Sigmoid colon (tissue), 4 donors: ENCODE measurements at regions not wholly inside any gene's neighbourhood (a gene's known extent, or its start where the extent isn't known, plus 50 kb on each side); places are given as distances from the start of the nearest gene placed in this dataset.

Source experiments
- POLR2A ChIP-seq, 2 donors: fragments of 450-650 bp; IDR thresholded peaks; one replicate each; pipeline ENCODE4 v1.6.1; 2016; ENCODE audit warnings: antibody characterized with exemption in 2 of 2, mild to moderate bottlenecking in 2 of 2, moderate library complexity in 2 of 2
- POLR2AphosphoS5 ChIP-seq, 4 donors: sonication (generic); formaldehyde crosslinking; IDR thresholded peaks; one replicate each; pipeline ENCODE4 v1.6.1; 2017; ENCODE audit warnings: antibody characterized with exemption in 4 of 4
- TF ChIP-seq, protein P1 (sequence below), 4 experiments: fragments of 450-650 bp in 3 of 4; fragments of 200-600 bp in 1 of 4; IDR thresholded peaks; one replicate each; pipeline ENCODE4 v1.5.1; 2016 to 2019; ENCODE audit warnings: antibody characterized with exemption in 4 of 4, mild to moderate bottlenecking in 3 of 4, moderate library complexity in 2 of 4

DNA sequence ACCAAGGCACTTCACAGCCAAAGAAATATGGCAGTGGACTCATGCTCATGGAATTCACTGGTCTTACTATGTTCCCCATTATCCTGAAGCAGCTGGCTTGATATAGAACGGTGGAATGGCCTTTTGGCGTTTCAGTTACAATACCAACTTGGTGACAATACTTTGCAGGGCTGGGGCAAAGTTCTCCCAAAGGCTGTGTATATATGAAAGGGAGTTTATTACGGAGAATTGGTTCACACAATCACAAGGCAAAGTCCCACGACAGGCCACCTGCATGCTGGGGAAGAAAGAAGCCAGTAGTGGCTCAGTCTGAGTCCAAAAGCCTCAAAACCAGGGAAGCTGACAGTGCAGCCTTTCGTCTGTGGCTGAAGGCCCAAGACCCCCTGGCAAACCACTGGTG is 50.8 kb upstream of the SMARCAD1 start:
- TF ChIP-seq, protein P1, sequence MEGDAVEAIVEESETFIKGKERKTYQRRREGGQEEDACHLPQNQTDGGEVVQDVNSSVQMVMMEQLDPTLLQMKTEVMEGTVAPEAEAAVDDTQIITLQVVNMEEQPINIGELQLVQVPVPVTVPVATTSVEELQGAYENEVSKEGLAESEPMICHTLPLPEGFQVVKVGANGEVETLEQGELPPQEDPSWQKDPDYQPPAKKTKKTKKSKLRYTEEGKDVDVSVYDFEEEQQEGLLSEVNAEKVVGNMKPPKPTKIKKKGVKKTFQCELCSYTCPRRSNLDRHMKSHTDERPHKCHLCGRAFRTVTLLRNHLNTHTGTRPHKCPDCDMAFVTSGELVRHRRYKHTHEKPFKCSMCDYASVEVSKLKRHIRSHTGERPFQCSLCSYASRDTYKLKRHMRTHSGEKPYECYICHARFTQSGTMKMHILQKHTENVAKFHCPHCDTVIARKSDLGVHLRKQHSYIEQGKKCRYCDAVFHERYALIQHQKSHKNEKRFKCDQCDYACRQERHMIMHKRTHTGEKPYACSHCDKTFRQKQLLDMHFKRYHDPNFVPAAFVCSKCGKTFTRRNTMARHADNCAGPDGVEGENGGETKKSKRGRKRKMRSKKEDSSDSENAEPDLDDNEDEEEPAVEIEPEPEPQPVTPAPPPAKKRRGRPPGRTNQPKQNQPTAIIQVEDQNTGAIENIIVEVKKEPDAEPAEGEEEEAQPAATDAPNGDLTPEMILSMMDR (IDR thresholded peaks at IDR 0.05) = no peak
- TF ChIP-seq POLR2A (IDR thresholded peaks at IDR 0.05) (no peak), POLR2AphosphoS5 (IDR thresholded peaks at IDR 0.05) (no peak)
